ENCODE measurements at regions not wholly inside any gene's neighbourhood (a gene's known extent, or its start where the extent isn't known, plus 50 kb on each side); places are given as distances from the start of the nearest gene placed in this dataset.

DNA sequence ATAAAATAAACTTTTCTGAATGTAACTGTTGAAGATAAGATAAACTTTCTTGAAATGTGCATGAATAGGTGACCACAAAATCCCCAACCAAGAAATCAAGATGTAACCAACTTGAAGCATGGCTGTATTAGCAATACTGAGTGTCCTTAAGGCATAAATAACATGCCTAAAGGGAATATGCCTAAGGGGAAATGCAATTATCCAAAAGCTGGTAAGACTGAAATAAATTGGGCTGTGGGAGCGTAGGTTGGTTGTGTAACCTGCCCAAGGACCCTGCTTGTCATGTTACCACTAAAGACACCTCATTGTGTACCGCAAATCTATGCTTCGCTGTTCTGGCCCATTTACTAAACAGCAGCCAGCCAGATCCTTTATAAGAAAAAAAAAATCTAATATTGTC lies 200.8 kb upstream of the PDE10A start (continued):
- TF ChIP-seq, protein P1, sequence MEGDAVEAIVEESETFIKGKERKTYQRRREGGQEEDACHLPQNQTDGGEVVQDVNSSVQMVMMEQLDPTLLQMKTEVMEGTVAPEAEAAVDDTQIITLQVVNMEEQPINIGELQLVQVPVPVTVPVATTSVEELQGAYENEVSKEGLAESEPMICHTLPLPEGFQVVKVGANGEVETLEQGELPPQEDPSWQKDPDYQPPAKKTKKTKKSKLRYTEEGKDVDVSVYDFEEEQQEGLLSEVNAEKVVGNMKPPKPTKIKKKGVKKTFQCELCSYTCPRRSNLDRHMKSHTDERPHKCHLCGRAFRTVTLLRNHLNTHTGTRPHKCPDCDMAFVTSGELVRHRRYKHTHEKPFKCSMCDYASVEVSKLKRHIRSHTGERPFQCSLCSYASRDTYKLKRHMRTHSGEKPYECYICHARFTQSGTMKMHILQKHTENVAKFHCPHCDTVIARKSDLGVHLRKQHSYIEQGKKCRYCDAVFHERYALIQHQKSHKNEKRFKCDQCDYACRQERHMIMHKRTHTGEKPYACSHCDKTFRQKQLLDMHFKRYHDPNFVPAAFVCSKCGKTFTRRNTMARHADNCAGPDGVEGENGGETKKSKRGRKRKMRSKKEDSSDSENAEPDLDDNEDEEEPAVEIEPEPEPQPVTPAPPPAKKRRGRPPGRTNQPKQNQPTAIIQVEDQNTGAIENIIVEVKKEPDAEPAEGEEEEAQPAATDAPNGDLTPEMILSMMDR (conservative IDR thresholded peaks at IDR 0.05; ENCODE audit: low read depth in 2 of 2) = no peak
- no peak for TF ChIP-seq STAT1 (IDR thresholded peaks at IDR 0.05; ENCODE audit: unreplicated experiment)

DNA sequence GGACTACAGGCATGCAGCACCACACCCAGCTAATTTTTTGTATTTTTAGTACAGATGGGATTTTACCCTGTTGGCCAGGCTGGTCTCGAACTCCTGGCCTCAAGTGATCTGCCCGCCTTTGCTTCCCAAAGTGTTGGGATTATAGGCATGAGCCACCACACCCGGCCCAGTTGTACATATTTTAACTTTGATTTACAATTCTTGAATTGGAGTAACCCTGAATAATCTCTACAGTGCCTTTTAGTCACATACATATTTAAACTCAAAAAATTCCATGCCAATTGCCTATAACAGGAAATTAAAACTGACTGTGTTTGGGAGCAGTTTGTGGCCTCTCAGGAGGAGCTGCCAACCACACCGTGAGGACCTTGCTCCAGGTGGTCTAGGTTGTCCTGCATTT lies 199.8 kb upstream of the PDE10A start:
- no peaks in the 10 kb centered on the region for H3K9me2 ChIP-seq (ENCODE audit: insufficient read depth)
- H3K36me3 Mint-ChIP-seq (ENCODE audit: low read depth) = no peaks in the 10 kb centered on the region
- no peaks in the 10 kb centered on the region for H3K4me1 ChIP-seq (ENCODE audit: insufficient read depth)
- DNase-seq (ENCODE audit: low spot score) (no peak), ATAC-seq (no peak)
- no peaks in the 10 kb centered on the region for H3K79me2 ChIP-seq (replicated peaks; ENCODE audit: insufficient read depth)
- no peak overlapping the region for H3K4me3 ChIP-seq
- no peaks in the 10 kb centered on the region for H3K9me3 Mint-ChIP-seq
- no peak overlapping the region for H3K27ac Mint-ChIP-seq
- no peak overlapping the region for H3K27ac ChIP-seq (ENCODE audit: low read depth)
- H3K4me2 ChIP-seq = no peak overlapping the region
- no peaks in the 10 kb centered on the region for H3K27me3 ChIP-seq (ENCODE audit: insufficient read depth)
- H3K4me3 Mint-ChIP-seq = no peak overlapping the region
- peaks cover 7% of the 10 kb centered on the region for H3K4me1 Mint-ChIP-seq
- H3F3A ChIP-seq (replicated peaks; ENCODE audit: low read depth) = no peaks in the 10 kb centered on the region
- H3K36me3 ChIP-seq (ENCODE audit: insufficient read depth) = no peaks in the 10 kb centered on the region
- peaks cover 3% of the 10 kb centered on the region for H3K27me3 Mint-ChIP-seq (ENCODE audit: insufficient read depth, low read depth, poor library complexity)
- H2AFZ ChIP-seq = no peak overlapping the region
- no peaks in the 10 kb centered on the region for H4K20me1 ChIP-seq (replicated peaks; ENCODE audit: insufficient read depth)
- TF ChIP-seq ZNF114 (CRISPR knock-in tag; IDR thresholded peaks at IDR 0.05) (no peak), EZH2phosphoT487 (IDR thresholded peaks at IDR 0.05; ENCODE audit: unreplicated experiment) (no peak), CREB1 (CRISPR knock-in tag; IDR thresholded peaks at IDR 0.05; ENCODE audit: low read depth) (no peak), ZNF331 (CRISPR knock-in tag; IDR thresholded peaks at IDR 0.05; ENCODE audit: low read depth) (no peak), STAT1 (IDR thresholded peaks at IDR 0.05; ENCODE audit: unreplicated experiment) (no peak), EZH2 (IDR thresholded peaks at IDR 0.05; ENCODE audit: low read depth, unreplicated experiment) (no peak), NANOG (IDR thresholded peaks at IDR 0.05; ENCODE audit: borderline replicate concordance) (no peak), JUNB (IDR thresholded peaks at IDR 0.05; ENCODE audit: unreplicated experiment) (no peak)
- TF ChIP-seq, protein P1 (conservative IDR thresholded peaks at IDR 0.05; ENCODE audit: low read depth in 2 of 2) = no peak
- TF ChIP-seq, protein P2, sequence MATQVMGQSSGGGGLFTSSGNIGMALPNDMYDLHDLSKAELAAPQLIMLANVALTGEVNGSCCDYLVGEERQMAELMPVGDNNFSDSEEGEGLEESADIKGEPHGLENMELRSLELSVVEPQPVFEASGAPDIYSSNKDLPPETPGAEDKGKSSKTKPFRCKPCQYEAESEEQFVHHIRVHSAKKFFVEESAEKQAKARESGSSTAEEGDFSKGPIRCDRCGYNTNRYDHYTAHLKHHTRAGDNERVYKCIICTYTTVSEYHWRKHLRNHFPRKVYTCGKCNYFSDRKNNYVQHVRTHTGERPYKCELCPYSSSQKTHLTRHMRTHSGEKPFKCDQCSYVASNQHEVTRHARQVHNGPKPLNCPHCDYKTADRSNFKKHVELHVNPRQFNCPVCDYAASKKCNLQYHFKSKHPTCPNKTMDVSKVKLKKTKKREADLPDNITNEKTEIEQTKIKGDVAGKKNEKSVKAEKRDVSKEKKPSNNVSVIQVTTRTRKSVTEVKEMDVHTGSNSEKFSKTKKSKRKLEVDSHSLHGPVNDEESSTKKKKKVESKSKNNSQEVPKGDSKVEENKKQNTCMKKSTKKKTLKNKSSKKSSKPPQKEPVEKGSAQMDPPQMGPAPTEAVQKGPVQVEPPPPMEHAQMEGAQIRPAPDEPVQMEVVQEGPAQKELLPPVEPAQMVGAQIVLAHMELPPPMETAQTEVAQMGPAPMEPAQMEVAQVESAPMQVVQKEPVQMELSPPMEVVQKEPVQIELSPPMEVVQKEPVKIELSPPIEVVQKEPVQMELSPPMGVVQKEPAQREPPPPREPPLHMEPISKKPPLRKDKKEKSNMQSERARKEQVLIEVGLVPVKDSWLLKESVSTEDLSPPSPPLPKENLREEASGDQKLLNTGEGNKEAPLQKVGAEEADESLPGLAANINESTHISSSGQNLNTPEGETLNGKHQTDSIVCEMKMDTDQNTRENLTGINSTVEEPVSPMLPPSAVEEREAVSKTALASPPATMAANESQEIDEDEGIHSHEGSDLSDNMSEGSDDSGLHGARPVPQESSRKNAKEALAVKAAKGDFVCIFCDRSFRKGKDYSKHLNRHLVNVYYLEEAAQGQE (IDR thresholded peaks at IDR 0.05; ENCODE audit: unreplicated experiment) = no peak
- TF ChIP-seq, protein P3, sequence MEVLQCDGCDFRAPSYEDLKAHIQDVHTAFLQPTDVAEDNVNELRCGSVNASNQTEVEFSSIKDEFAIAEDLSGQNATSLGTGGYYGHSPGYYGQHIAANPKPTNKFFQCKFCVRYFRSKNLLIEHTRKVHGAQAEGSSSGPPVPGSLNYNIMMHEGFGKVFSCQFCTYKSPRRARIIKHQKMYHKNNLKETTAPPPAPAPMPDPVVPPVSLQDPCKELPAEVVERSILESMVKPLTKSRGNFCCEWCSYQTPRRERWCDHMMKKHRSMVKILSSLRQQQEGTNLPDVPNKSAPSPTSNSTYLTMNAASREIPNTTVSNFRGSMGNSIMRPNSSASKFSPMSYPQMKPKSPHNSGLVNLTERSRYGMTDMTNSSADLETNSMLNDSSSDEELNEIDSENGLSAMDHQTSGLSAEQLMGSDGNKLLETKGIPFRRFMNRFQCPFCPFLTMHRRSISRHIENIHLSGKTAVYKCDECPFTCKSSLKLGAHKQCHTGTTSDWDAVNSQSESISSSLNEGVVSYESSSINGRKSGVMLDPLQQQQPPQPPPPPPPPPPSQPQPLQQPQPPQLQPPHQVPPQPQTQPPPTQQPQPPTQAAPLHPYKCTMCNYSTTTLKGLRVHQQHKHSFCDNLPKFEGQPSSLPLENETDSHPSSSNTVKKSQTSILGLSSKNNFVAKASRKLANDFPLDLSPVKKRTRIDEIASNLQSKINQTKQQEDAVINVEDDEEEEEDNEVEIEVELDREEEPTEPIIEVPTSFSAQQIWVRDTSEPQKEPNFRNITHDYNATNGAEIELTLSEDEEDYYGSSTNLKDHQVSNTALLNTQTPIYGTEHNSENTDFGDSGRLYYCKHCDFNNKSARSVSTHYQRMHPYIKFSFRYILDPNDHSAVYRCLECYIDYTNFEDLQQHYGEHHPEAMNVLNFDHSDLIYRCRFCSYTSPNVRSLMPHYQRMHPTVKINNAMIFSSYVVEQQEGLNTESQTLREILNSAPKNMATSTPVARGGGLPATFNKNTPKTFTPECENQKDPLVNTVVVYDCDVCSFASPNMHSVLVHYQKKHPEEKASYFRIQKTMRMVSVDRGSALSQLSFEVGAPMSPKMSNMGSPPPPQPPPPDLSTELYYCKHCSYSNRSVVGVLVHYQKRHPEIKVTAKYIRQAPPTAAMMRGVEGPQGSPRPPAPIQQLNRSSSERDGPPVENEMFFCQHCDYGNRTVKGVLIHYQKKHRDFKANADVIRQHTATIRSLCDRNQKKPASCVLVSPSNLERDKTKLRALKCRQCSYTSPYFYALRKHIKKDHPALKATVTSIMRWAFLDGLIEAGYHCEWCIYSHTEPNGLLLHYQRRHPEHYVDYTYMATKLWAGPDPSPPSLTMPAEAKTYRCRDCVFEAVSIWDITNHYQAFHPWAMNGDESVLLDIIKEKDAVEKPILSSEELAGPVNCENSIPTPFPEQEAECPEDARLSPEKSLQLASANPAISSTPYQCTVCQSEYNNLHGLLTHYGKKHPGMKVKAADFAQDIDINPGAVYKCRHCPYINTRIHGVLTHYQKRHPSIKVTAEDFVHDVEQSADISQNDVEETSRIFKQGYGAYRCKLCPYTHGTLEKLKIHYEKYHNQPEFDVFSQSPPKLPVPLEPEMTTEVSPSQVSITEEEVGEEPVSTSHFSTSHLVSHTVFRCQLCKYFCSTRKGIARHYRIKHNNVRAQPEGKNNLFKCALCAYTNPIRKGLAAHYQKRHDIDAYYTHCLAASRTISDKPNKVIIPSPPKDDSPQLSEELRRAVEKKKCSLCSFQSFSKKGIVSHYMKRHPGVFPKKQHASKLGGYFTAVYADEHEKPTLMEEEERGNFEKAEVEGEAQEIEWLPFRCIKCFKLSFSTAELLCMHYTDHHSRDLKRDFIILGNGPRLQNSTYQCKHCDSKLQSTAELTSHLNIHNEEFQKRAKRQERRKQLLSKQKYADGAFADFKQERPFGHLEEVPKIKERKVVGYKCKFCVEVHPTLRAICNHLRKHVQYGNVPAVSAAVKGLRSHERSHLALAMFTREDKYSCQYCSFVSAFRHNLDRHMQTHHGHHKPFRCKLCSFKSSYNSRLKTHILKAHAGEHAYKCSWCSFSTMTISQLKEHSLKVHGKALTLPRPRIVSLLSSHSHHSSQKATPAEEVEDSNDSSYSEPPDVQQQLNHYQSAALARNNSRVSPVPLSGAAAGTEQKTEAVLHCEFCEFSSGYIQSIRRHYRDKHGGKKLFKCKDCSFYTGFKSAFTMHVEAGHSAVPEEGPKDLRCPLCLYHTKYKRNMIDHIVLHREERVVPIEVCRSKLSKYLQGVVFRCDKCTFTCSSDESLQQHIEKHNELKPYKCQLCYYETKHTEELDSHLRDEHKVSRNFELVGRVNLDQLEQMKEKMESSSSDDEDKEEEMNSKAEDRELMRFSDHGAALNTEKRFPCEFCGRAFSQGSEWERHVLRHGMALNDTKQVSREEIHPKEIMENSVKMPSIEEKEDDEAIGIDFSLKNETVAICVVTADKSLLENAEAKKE (CRISPR knock-in tag; IDR thresholded peaks at IDR 0.05) = no peak

All from GM23338 (cell line).